ENCODE measurements at regions not wholly inside any gene's neighbourhood (a gene's known extent, or its start where the extent isn't known, plus 50 kb on each side); places are given as distances from the start of the nearest gene placed in this dataset.

DNA sequence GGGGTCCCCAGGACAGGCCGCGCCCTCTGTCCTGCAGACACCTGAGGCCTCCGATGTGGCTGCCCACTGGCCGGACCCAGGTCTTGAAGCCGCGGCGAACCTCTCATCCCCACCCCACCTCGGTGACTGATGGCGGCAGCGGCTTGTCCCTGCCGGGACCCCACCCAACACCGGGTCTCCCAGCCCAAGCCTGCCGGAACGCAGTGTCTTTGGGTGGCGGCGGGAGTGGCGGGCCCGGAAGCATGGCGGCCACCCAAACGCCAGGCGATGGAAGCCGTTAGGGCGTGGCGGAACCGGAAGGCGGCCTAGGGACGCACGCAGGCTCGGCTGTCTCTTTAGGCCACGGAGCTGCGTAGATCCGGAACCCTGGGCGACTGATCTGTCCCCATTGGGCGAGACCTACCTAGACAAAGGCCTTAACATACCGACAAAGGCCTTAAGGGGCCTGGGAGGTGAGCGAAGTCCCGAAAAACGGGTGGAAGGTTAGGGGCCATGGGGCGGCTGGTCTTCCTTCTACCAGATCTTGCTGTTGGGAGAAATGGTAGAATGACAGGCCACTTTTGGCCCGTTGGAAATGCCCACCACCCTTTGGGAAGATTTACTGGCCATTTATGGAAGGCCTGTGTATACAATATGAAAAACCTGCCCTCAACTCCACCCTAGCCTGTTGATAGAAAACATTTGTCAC, 94.6 kb upstream of the SMC2 start:
- TF ChIP-seq, protein P1, sequence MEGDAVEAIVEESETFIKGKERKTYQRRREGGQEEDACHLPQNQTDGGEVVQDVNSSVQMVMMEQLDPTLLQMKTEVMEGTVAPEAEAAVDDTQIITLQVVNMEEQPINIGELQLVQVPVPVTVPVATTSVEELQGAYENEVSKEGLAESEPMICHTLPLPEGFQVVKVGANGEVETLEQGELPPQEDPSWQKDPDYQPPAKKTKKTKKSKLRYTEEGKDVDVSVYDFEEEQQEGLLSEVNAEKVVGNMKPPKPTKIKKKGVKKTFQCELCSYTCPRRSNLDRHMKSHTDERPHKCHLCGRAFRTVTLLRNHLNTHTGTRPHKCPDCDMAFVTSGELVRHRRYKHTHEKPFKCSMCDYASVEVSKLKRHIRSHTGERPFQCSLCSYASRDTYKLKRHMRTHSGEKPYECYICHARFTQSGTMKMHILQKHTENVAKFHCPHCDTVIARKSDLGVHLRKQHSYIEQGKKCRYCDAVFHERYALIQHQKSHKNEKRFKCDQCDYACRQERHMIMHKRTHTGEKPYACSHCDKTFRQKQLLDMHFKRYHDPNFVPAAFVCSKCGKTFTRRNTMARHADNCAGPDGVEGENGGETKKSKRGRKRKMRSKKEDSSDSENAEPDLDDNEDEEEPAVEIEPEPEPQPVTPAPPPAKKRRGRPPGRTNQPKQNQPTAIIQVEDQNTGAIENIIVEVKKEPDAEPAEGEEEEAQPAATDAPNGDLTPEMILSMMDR (IDR thresholded peaks at IDR 0.05; ENCODE audit: low read depth, low read length) = no peak
- TF ChIP-seq EZH2phosphoT487 (IDR thresholded peaks at IDR 0.05; ENCODE audit: low read depth) = no peak

Data from OCI-LY3 (cell line).